GM21825 (cell line): ENCODE measurements at regions not wholly inside any gene's neighbourhood (a gene's known extent, or its start where the extent isn't known, plus 50 kb on each side); places are given as distances from the start of the nearest gene placed in this dataset.
"Not testable (repeated sequence)": the region's sequence is repeated elsewhere in the genome, so short reads cannot be mapped to it uniquely, and the experiment has no call there.

Experiments
- ATAC-seq: cut with Tn5 transposase; IDR thresholded peaks from one replicate; pipeline ENCODE4 v1.9.1; 2021; ENCODE audit warnings: mild to moderate bottlenecking, moderate library complexity; ENCODE audit not compliant: unreplicated experiment

- ATAC-seq: no peak
These were observed 186.8 kb downstream of the ETV1 start for GRCh38 chr7:13802651-13803050.

- ATAC-seq: no peak
These were observed 186.3 kb downstream of the ETV1 start for GRCh38 chr7:13803134-13803533.

GRCh38 chr7:13806089-13806867 is 183.2 kb downstream of the ETV1 start:
- ATAC-seq: not testable (repeated sequence)

- not testable (repeated sequence) for ATAC-seq
These were observed 172.2 kb downstream of the ETV1 start for GRCh38 chr7:13817230-13817629.

- ATAC-seq: no peak
These were observed 168.2 kb downstream of the ETV1 start for GRCh38 chr7:13821152-13821787.

GRCh38 chr7:13822678-13823077 is 166.8 kb downstream of the ETV1 start:
- no peak for ATAC-seq

GRCh38 chr7:13826752-13827151 is 162.7 kb downstream of the ETV1 start:
- no peak for ATAC-seq

GRCh38 chr7:13827716-13828115 is 161.8 kb downstream of the ETV1 start:
- ATAC-seq: no peak

- ATAC-seq: no peak
These were observed 160.2 kb downstream of the ETV1 start for GRCh38 chr7:13829231-13829630.

- ATAC-seq: no peak
These were observed 159.3 kb downstream of the ETV1 start for GRCh38 chr7:13829914-13830900.

GRCh38 chr7:13832346-13832745 is 157.1 kb downstream of the ETV1 start:
- ATAC-seq: no peak

GRCh38 chr7:13834328-13834761 is 155.1 kb downstream of the ETV1 start:
- ATAC-seq: no peak

GRCh38 chr7:13835442-13835841 is 154.0 kb downstream of the ETV1 start:
- no peak for ATAC-seq

GRCh38 chr7:13839063-13839462 is 150.4 kb downstream of the ETV1 start:
- ATAC-seq: no peak
